Right hindlimb (tissue), 1 donor: ENCODE measurements at regions not wholly inside any gene's neighbourhood (a gene's known extent, or its start where the extent isn't known, plus 50 kb on each side); places are given as distances from the start of the nearest gene placed in this dataset.
"Not testable (repeated sequence)": the region's sequence is repeated elsewhere in the genome, so short reads cannot be mapped to it uniquely, and the experiment has no call there.

Experiments
- DNase-seq: peaks from one replicate; pipeline ENCODE4 v3.0.0-alpha.2; 2018

DNA sequence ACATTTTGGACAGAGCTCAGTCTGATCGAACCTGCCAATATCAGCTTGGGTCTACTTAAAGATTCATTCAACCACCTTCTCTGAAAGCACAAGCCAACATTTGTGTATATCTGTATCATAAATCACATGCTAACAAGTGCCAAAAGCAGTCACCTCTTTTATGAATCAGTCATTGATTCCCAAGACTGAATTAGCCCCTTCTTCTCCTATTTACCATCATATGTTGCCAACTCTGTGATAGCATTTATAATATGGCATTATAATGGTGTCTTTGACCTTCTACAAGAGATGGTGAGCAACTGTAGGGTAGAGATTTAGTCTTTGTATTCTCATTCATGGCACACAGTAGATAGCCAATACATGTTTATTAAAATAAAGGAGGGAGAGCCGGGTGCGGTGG is 61.4 kb downstream of the DDX53 start:
- no peak for DNase-seq

DNA sequence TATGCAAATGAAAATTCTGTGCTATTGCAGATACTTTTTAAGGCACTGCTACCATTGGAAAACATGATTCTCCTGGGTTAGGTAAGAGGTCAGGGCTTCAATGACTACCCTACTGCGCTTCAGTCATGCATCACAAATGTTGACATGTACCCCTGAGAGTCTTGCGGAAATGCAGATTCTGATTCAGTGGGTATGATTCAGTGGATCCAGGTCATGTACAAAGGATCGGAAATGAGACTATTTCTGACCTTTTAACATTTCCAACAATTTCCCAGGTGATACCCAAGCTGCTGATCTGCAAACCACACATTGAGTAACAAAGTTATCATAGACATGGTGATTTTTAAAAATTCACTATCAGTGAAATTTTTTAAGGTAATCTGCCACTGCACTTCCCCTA is 62.6 kb downstream of the DDX53 start:
- DNase-seq: no peak

DNA sequence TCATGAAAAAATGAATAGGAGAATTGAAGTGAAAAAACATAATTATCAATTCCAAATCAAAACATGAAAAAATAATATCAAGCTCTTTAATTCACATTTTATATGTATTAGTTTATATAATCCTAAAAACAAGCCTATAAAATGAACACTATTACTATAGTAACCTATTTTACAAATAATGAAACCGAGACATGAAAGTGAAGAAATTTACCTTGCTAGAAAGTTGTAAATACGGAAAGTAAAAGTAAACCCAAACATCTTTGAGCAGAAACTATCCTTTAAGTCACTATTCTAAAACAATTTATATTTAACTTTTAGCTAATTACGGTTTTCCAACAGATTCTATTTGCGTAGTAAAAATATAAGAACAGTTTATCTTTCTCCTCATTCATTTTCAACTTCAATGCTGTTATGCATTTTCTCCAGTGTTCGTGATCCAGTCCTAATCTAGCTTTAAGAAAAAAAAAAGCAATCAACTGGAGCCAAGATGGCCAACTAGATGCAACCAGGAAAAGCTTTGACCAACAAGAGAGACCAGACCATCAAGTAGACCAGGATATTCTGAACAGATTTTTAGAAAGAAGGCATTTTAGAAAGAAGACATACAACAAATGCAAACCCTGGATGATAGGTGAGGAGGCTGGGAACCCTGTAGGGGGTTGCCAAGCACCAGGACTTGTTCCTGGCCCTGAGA is 67.0 kb downstream of the DDX53 start:
- DNase-seq: no peak

DNA sequence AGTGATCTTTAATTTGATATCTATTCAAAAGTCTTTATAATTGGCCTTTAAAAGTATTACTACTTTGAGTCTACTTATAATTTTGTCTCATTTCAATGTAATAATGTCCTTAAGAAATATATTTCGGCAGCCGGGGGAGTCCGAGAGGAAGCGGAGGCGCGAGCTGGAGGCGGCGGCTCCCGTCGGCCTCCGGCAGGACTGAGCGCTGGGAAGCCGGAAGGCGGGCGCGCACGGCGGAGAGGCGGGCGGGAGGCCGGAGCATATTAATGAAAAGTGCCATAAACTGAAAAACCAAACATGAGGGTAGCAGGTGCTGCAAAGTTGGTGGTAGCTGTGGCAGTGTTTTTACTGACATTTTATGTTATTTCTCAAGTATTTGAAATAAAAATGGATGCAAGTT is 75.7 kb downstream of the DDX53 start:
- DNase-seq: not testable (repeated sequence)

DNA sequence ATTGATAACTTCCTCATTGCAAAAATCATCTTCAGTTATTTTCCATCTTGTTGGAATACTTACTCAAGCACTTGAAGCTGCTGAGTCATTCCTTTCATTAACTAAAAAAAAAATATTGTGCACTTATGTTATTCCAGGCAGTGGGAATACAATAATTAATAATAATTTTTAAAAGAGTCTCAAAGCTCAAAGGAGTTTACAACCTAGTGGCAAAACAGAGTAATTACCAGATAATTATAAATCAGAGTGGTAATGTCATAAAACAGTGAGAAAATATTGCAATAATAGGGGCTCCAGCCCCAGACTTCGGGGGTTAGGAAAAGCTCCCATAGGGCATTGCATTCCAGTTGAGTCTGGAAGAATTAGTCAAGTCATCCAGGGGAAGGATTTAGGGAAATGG is 79.6 kb downstream of the DDX53 start:
- DNase-seq: no peak

DNA sequence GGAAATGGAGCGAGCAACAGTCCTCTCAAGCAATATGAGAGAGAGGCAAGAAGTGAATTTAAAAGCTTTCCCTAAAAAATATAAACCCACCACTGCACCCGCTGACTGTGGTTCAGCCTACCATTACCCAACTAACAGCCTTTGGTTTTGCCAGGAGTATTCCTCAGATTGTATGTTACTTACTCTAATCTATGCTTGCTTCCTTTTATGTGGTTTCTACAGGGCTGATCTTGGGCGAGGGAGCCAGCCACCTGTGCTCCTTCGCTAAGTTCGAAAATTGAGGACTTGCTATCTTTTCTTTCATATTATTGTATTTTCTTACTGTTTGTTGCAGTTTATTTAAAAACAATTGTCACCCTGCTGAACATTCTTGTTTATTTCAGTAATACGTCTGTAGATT is 101.1 kb downstream of the DDX53 start:
- DNase-seq: no peak

DNA sequence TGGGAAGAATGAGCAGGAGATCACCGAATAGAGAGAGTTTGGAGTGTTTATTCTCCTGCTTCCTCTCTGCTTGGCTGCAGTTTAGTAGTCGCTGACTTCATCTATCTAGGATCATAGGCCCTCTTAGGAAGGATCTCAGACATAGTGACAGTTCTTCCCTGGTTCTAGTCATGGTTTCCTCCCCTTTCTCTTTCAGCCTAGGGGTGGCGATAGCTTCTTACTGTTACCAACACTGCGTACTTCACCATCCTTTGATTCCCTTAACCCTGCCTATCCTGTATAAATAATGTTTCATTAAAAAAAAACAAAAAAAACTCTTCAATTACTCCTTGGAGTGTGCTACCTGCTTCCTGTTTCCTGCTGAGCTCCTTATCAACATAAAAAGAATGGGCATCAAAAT is 103.8 kb downstream of the DDX53 start:
- DNase-seq: no peak

DNA sequence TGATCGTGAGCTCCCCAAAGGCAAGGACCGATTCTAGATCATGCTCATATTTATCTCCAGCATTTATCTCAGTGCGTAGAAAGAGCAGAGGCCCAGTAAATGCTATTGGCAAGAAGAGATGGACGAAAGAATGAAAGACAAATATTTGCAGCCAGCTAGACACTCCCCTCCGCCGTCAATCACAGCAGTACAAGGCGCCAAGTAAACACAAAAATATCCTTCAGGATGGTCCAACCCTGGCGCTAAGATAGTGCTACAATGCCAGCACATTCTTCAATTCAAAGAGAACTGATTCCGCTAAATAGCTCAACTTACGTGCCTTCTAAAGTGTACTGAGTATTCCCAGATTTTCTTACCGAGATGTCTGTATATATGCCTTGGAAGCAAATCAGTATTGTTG is 114.5 kb downstream of the DDX53 start:
- no peak for DNase-seq

DNA sequence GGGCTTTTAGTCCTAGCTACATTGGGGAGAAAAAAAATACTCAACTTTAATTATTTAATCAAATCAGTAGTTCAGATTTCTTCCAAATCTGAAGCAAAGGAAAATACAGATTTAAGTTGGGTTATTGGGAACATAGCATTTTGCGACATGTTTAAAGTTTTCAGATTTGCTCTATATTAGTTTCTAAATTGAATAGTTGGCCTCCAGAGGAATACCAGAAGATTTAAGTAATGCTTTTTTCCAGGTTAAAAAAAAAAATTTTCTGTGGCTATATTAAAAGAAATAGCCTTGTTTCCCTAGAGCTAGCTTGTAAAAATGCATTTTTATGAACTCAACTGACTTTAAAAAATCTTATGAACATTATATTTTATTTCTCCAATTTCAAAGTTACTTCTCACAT is 115.9 kb downstream of the DDX53 start:
- no peak for DNase-seq

DNA sequence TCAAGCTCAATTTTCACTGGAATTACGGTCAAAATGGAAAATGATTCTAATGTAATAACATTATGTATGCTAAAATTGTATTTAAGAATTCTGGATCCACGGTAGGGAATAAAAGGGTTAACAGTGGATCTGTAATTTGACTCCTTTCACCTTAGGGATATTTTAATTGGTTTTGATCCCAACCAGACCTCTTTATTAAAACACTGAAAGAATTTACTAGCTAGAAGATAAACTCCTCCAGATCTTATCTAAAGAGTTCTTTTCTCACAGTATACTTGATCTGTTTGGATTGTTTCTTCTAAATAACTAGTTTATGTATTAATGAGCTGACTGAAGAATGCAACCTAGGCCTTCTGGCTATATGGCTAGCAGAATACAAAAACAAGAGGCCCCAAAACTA is 118.4 kb downstream of the DDX53 start:
- no peak for DNase-seq

DNA sequence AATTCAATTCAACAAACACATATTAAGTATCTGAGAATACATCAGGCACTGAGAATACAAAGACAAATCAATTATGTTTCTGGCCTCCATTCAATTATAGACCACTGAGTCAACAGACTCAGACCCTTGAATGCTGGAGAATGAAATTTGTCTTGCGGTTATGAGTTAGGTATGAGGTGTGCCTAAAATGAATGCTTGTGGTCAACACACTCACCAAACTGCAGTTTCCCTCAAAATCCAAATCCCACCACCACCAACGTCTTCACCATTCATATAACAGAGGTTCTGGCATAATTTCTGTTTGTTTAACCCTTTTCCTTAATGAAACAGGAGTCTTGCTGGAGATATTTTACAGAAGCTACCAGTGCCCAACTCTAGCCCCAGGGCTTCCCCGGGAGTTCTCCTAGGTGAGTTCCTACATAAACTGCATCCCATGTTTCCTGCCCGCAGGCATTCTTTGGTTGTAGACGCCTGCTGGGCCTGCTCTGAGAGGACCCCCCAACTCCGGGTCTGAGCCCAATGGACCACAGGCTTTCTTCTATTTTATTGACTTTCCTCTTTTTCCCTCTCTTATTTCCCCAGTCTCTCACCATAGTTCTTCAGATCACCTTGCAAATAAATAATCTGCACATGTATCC is 119.2 kb downstream of the DDX53 start:
- no peak for DNase-seq

DNA sequence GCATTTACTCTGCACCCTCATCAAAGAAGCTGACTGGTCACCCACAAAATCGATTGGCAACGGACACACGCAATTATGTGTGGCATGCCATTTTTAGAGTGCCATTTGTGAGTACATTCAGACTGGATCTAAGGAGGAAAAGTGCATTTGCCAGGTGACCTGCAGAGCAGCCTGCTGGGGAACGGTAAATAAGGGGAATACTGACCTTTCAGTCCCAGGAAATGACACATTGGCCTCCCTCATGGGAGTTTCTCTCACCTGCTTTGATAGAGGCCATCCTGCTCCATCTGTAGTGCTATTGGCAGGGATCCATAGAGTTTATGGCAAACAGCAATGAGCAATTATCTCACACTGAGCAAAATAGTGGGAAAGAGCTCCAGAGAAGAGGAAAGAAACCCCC is 127.8 kb downstream of the DDX53 start:
- no peak for DNase-seq

DNA sequence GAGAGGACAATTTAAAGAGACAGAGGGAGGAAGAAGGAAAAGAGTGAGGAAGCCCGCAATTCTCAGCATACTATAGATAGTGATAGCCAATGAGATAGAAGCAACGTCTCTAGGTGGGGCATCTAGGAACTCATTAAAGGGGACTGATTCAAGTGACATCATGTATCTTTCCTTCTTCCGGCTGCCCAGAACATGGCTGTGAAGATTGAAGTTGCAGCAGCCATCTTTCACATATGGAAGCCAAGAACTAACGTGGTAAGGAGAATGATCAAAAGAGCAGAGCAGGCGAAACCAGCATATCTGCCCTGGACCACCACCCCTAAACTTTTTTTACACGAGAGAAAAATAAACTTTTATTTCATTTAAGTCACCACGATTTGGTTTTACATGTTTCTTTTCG is 133.8 kb downstream of the DDX53 start:
- DNase-seq: no peak

DNA sequence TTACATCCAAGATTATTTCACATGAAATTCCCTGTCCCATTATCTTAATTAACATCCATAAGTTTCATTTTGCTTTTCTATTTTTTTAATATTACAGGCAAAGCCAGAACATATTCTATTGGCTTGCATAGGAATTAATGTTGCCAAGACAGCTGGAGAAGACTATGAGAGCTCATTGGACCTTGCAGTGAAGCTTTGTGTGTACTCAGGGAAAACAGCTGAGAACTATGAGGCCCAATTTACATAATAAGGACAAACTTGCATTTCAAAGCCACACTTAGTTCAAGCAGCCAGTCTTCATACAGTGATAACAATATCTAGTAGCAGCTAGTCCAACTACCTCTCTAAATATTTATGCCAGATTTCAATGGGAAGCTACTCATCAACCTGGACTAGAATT is 134.4 kb downstream of the DDX53 start:
- no peak for DNase-seq

DNA sequence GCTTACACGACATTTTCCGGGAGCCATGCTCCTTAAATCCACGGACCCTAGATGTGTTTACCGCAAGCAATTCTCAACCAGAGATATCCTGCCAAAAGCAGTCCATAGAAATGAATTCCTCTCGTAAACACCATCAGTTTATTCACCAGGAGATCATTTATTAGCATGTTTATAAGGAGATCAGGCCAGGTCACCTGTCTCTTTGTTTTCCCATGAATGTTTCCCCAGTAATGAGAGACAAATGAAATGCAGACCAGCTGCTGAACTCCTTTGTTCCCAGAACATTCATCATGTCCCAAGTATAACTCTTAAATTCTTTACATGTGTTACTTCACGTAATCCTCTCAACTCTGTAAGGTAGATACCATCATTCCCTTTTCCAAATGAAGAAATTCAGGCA is 137.1 kb downstream of the DDX53 start:
- peak; percentile 14 for DNase-seq

DNA sequence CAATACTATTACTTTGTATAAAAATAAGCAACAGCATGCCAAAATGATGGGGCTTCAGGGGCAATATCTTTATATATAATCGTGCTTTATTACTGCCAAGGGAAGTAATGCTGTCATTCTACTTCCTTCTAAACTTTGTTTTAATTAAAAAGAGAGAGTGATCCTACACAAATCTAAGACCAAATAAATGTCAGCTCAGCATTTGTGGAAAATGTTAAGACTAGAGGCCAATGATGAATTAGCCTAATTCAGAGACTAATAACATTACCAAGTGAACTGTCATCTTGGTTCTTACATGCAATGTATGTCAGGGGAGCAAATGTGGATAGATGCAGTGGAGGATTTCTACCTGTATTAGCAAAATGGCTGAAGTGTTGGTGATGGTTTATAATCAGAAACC is 166.4 kb upstream of the PTCHD1 start:
- no peak for DNase-seq

DNA sequence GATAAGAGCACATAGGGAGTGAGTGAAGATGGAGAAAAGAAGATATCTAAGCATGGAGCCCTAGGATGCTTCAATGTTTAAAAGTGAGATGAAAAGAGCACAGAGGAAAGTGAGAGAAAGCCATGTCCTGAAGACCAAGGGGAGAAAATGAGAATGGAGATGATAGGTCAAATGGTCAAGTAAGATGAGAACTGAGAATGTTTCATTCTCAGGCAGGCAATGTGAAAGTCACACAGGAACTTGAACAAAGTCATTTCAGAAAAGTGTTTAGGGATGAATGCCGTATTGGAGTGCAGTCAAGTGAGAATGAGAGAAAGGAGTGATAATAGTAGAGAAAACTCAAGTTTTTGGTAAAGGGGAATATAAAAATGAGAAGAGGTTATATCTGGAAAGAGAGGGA is 148.7 kb upstream of the PTCHD1 start:
- DNase-seq: no peak

DNA sequence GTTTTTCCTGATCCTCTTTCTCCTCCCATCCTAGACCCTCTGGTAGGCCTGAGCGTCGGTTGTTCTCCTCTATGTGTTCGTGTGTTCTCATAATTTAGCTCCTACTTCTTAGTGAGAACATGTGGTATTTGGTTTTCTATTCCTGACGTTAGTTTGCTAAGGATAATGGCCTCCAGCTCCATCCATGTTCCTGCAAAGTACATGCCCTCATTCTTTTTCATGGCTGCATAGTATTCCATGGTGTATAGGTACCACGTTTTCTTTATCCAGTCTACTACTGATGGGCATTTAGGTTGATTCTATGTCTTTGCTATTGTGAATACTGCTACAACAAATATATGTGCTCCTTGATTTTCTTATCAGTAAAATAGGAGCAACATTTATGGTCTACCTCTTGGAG is 146.8 kb upstream of the PTCHD1 start:
- DNase-seq: no peak

DNA sequence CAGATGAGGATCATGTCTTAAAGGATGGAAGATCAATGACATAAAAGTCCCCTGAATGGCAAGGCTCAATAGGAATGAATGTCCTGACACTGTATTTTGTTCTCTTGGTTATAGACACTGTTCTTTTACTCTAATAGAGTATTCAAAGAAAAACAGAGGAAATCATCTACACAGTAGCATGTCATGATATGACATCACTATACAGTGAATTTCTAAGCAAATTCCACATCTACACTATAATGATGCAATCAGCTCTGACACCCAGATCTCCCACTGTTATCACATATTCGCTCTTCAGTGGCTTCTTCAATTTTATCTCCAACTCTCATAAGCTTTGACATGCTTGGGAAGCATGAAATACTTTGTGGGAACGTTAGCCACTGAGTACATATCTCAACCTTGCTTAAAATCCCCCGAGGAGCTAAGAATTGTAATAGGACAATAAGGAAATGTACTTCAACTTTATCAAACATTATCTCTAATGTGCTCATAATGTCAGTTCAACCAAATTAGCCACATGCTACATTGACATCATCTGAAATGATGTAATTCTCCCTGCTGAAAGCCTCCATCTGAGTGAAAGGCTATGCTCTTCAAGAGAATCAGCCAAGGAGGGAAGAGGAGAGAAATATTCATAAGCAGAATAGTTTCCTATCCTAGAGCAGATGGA is 139.6 kb upstream of the PTCHD1 start:
- no peak for DNase-seq

DNA sequence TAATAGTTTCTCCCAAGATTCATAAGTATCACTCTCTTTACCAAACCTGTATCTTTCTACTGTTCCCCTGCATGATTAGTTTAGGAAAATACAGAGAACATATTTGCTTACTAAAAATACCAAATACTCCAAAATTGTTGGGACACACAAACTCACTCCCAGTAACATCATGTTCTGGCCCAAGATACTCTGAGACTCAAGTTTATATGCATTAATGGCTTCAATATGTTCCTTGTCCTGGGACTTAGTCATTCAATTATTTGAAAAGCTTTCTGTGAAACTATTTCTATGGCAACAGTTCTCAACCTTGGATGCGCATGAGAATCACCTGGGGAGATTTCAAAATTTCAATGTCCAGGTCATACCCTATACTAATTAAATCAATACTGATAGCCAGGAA is 138.9 kb upstream of the PTCHD1 start:
- DNase-seq: no peak

DNA sequence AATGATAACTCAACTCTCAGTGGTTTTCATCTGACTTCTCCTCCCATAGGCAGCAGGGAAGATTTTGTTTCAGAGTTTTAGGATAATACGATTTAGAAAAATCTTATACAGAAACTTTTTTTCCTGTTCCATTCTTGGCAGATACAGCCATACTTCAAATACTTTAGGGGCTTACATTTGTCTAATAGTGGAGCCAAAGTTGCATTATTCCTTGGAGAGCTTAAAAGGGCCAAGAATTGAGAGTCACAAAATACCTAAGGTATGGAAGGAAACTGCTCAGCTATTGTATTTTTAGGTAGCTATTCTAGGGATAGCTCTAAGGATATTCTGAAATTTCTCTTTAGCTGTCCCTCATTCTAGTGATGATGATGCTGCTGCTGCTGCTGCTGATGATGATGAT is 132.9 kb upstream of the PTCHD1 start:
- no peak for DNase-seq

DNA sequence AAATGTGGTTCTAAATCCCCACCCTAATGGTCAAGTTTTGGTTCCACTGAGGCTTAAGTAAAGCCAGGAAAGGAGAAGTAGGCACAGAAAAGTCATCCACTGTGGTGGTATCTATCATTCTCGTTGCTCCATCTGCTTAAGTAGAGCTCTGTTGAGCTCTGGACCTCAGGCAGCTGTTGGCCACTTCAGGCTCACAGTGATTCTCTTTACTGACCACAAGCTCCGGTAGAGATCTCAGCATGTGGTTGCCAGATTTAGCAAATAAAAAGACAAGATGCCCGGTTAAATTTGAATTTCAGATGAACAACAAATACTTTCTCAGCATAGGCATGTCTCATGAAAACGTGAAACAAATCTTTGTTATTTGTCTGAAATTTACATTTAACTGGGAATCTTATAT is 132.3 kb upstream of the PTCHD1 start:
- no peak for DNase-seq

DNA sequence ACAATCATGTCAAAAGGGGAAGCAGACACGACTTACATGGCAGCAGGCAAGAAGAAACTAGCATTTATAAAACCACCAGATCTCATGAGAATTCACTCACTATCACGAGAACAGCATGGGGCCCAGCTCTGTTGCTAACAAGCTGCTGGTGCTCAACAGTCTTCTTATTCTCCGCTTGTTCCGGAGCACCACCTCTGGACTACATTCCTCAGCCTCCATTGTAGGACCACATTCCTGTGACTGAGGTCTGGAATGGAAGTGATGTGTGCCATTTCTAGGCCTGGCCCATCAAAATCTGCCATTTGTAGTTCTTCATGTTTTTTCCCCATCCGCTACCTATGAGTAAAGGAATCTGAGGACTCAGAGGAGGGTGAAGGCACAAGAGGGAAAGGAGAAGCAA is 111.5 kb upstream of the PTCHD1 start:
- DNase-seq: no peak

DNA sequence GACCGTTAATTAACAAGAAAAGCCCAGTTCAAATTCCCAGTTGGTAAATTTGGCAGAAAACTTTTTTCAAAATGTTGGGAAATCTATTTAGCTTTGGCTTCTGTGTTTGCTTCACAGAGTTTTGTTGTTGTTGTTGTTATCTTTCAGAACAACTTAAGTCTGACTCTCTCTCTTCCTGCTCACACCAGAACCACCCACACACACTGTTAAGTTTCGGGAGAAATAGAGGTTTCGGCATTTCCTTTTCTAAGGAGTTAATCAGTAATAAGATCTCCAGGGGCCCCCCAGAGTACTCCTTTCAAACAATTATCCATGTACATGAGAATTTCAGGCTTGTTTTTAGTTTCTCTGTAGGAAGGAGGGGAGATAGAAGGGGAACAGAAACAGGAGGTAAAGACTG is 106.2 kb upstream of the PTCHD1 start:
- DNase-seq: no peak
